ENCODE measurements at regions not wholly inside any gene's neighbourhood (a gene's known extent, or its start where the extent isn't known, plus 50 kb on each side); places are given as distances from the start of the nearest gene placed in this dataset.

- H3K27me3 Mint-ChIP-seq: peaks cover 10% of the 10 kb centered on the region
- peaks cover 0 to 4% (median 0%) of the 10 kb centered on the region in 3 donors for H3K9me3 Mint-ChIP-seq
- no peak overlapping the region for H3K4me3 Mint-ChIP-seq
- H3K36me3 Mint-ChIP-seq: no peaks in the 10 kb centered on the region
- no peak overlapping the region for H3K27ac Mint-ChIP-seq
- H3K4me1 Mint-ChIP-seq: no peaks in the 10 kb centered on the region
These were observed 113.8 kb upstream of the P2RY1 start for GRCh38 chr3:152720951-152721718.

GRCh38 chr3:152724270-152724669, 110.7 kb upstream of the P2RY1 start:
- H3K36me3 Mint-ChIP-seq: no peaks in the 10 kb centered on the region
- H3K27ac Mint-ChIP-seq: no peak overlapping the region
- no peak overlapping the region for H3K4me3 Mint-ChIP-seq
- H3K9me3 Mint-ChIP-seq: peaks cover 0 to 4% (median 0%) of the 10 kb centered on the region in 3 donors
- peaks cover 10% of the 10 kb centered on the region for H3K27me3 Mint-ChIP-seq
- peaks cover 0 to 1% (median 0%) of the 10 kb centered on the region in 3 donors for H3K4me1 Mint-ChIP-seq

GRCh38 chr3:152728231-152728980, 106.5 kb upstream of the P2RY1 start:
- peaks cover 0 to 1% (median 0%) of the 10 kb centered on the region in 3 donors for H3K9me3 Mint-ChIP-seq
- no peaks in the 10 kb centered on the region for H3K27me3 Mint-ChIP-seq
- H3K36me3 Mint-ChIP-seq: no peaks in the 10 kb centered on the region
- H3K27ac Mint-ChIP-seq: no peak overlapping the region
- no peak overlapping the region for H3K4me3 Mint-ChIP-seq
- H3K4me1 Mint-ChIP-seq: peaks cover 0 to 1% (median 0%) of the 10 kb centered on the region in 3 donors

- Mint-ChIP-seq H3K4me1 (peaks cover 0 to 1% (median 0%) of the 10 kb centered on the region in 3 donors), H3K9me3 (peaks cover 0 to 1% (median 0%) of the 10 kb centered on the region in 3 donors), H3K4me3 (no peak overlapping the region), H3K27me3 (no peaks in the 10 kb centered on the region), H3K27ac (no peak overlapping the region), H3K36me3 (no peaks in the 10 kb centered on the region)
These were observed 105.0 kb upstream of the P2RY1 start for GRCh38 chr3:152729906-152730305.

- H3K27ac Mint-ChIP-seq: no peak overlapping the region
- H3K4me3 Mint-ChIP-seq: no peak overlapping the region
- H3K4me1 Mint-ChIP-seq: no peaks in the 10 kb centered on the region
- no peaks in the 10 kb centered on the region for H3K27me3 Mint-ChIP-seq
- no peaks in the 10 kb centered on the region for H3K36me3 Mint-ChIP-seq
- no peaks in the 10 kb centered on the region for H3K9me3 Mint-ChIP-seq
These were observed 103.4 kb upstream of the P2RY1 start for GRCh38 chr3:152731511-152731910.

DNA sequence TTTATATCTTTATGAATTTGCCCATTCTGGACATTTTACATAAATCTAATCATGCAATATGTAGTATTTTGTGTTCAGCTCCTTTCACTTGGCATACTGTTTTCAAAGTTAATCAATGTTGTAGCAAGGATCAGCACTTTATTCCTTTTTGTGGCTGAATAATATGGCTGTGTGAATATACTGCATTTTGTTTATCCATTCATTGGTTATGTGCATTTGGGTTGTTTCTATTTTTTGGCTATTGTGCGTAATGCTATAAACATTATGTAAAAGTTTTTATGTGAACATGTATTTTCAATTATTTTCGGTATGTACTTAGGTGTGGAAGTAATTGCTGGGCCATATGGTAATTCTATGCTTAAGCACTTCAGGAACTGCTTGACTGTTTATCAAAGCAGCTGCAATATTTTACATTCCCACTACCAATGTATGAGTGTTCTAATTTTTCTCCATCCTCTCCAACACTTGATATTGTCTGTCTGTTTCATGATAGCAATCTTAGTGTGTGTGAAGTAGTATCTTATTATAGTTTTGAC, 101.3 kb upstream of the P2RY1 start:
- Mint-ChIP-seq H3K36me3 (no peaks in the 10 kb centered on the region), H3K9me3 (no peaks in the 10 kb centered on the region), H3K4me1 (no peaks in the 10 kb centered on the region), H3K4me3 (no peak overlapping the region), H3K27ac (no peak overlapping the region), H3K27me3 (no peaks in the 10 kb centered on the region)

DNA sequence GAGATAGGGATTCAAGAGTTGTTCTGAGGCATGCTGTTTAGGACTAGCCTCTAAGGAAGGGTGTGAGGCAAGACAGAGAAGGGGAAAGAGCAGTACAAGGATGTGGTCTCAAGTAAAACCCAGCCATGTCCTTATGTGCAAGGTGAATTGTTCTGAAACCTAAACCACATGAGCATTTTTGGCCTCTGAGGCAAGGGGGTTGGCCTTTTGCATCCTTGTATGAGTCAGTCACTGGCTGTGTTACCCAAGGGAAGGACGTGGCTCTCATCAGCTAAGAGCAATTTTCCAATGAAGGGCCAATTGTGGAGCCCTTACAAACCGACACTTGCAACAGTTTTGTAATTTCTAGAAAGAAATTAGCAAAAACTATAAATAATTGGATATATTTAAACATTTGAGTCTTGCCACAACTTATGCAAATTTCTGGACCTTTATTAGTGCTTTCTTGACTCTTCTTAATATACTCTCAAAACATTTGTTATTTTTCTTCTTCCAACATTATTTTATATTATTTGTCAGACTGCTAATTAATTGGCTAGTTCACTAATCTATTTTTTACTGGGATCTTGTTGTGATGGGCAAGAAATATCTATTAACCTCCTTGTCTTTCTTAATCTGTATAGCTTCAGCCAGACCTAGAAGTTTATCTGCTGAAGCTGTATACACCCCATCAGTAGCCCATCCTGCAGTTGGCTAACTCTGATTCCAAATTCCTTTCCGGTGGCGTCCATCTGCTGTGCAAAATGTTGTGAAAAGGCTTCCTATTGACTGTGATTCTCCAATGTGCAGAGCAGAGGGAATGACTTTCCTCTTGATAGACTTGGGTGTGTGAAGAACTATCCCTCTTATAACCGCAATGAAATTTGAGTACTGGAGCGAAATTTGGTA, 97.7 kb upstream of the P2RY1 start:
- H3K36me3 Mint-ChIP-seq: no peaks in the 10 kb centered on the region
- H3K4me1 Mint-ChIP-seq: no peaks in the 10 kb centered on the region
- no peak overlapping the region for H3K27ac Mint-ChIP-seq
- no peaks in the 10 kb centered on the region for H3K27me3 Mint-ChIP-seq
- H3K4me3 Mint-ChIP-seq: no peak overlapping the region
- H3K9me3 Mint-ChIP-seq: peaks cover 0 to 3% (median 0%) of the 10 kb centered on the region in 3 donors

DNA sequence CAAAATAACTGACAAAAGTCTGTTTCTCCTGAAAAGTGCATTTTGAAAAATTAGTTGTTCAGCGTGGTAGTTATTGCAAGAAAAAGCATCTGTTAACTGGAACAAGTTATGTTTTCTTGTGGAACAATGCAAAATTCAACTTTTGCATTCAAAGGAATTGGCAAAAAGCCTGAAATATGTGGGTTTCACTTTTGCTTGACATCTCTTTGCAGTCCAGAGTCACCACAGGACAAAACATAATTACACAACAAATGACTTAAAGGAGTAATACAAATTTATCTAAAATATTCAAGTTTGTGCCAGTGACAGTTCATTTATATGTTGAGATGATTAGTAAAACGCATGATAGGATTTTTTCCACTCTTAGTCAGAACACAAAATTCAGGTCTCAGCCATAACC, 96.3 kb upstream of the P2RY1 start:
- Mint-ChIP-seq H3K9me3 (peaks cover 0 to 3% (median 0%) of the 10 kb centered on the region in 3 donors), H3K27me3 (no peaks in the 10 kb centered on the region), H3K36me3 (no peaks in the 10 kb centered on the region), H3K4me1 (no peaks in the 10 kb centered on the region), H3K27ac (no peak overlapping the region), H3K4me3 (no peak overlapping the region)

GRCh38 chr3:152742368-152743347, 92.3 kb upstream of the P2RY1 start:
- H3K9me3 Mint-ChIP-seq: peaks cover 0 to 3% (median 0%) of the 10 kb centered on the region in 3 donors
- H3K4me1 Mint-ChIP-seq: no peaks in the 10 kb centered on the region
- no peaks in the 10 kb centered on the region for H3K27me3 Mint-ChIP-seq
- H3K36me3 Mint-ChIP-seq: no peaks in the 10 kb centered on the region
- H3K4me3 Mint-ChIP-seq: no peak overlapping the region
- H3K27ac Mint-ChIP-seq: no peak overlapping the region

GRCh38 chr3:152745646-152746045, 89.3 kb upstream of the P2RY1 start:
- Mint-ChIP-seq H3K27ac (no peak overlapping the region), H3K9me3 (peaks cover 0 to 9% (median 2%) of the 10 kb centered on the region in 3 donors), H3K36me3 (no peaks in the 10 kb centered on the region)

GRCh38 chr3:152754303-152754702, 80.6 kb upstream of the P2RY1 start:
- Mint-ChIP-seq H3K36me3 (no peaks in the 10 kb centered on the region), H3K4me1 (no peaks in the 10 kb centered on the region), H3K27ac (no peak overlapping the region), H3K27me3 (peaks cover 3% of the 10 kb centered on the region), H3K4me3 (no peak overlapping the region), H3K9me3 (peaks cover 0 to 9% (median 2%) of the 10 kb centered on the region in 3 donors)

More at GRCh38 chr3:152745646-152746045, 89.3 kb upstream of the P2RY1 start:
- H3K4me1 Mint-ChIP-seq: no peaks in the 10 kb centered on the region
- H3K27me3 Mint-ChIP-seq: no peaks in the 10 kb centered on the region
- no peak overlapping the region for H3K4me3 Mint-ChIP-seq

DNA sequence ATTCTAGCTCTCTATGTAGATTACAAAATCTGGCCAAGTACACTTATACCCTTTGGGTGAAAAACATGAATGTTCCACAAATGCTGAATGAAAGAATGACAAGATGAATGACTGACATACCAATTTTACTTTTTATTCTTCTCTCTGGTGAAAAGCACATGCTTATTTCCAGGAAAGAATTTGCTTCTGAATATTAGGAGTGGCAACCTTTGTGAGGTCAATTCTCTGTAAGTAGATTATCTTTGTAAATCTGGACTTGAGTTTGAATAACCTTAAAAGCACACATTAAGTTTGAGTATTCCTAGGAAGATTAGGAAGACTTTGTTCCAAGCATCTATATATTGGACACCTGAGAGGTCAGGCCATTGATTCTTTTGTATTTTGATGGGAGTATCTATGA, 78.1 kb upstream of the P2RY1 start:
- Mint-ChIP-seq H3K27me3 (peaks cover 3% of the 10 kb centered on the region), H3K27ac (no peak overlapping the region), H3K36me3 (no peaks in the 10 kb centered on the region), H3K9me3 (no peaks in the 10 kb centered on the region), H3K4me3 (no peak overlapping the region), H3K4me1 (no peaks in the 10 kb centered on the region)

- H3K27me3 Mint-ChIP-seq: peaks cover 3% of the 10 kb centered on the region
- H3K9me3 Mint-ChIP-seq: peaks cover 4 to 9% (median 4%) of the 10 kb centered on the region in 3 donors
- H3K36me3 Mint-ChIP-seq: no peaks in the 10 kb centered on the region
- no peak overlapping the region for H3K27ac Mint-ChIP-seq
- no peaks in the 10 kb centered on the region for H3K4me1 Mint-ChIP-seq
- no peak overlapping the region for H3K4me3 Mint-ChIP-seq
These were observed 74.8 kb upstream of the P2RY1 start for GRCh38 chr3:152760024-152760563.
